ENCODE measurements at regions not wholly inside any gene's neighbourhood (a gene's known extent, or its start where the extent isn't known, plus 50 kb on each side); places are given as distances from the start of the nearest gene placed in this dataset.

- DNase-seq = no peak
These were observed 237.3 kb upstream of the TNRC6C start for GRCh38 chr17:77720946-77721845.

- DNase-seq = no peak
These were observed 236.7 kb upstream of the TNRC6C start for GRCh38 chr17:77721846-77722160.

- DNase-seq = no peak
These were observed 236.1 kb upstream of the TNRC6C start for GRCh38 chr17:77722366-77722765.

- DNase-seq = no peak
These were observed 235.2 kb upstream of the TNRC6C start for GRCh38 chr17:77723071-77723908.

GRCh38 chr17:77723909-77724875, 234.3 kb upstream of the TNRC6C start:
- no peak for DNase-seq

GRCh38 chr17:77724876-77725615, 233.5 kb upstream of the TNRC6C start:
- peak; percentile 13 for DNase-seq

- no peak for DNase-seq
These were observed 232.7 kb upstream of the TNRC6C start for GRCh38 chr17:77725846-77726245.

- no peak for DNase-seq
These were observed 231.9 kb upstream of the TNRC6C start for GRCh38 chr17:77726549-77727006.

GRCh38 chr17:77727037-77727615, 231.4 kb upstream of the TNRC6C start:
- DNase-seq = no peak

- no peak for DNase-seq
These were observed 230.1 kb upstream of the TNRC6C start for GRCh38 chr17:77728474-77728795.

- no peak for DNase-seq
These were observed 229.6 kb upstream of the TNRC6C start for GRCh38 chr17:77728871-77729270.

GRCh38 chr17:77729587-77729986, 228.9 kb upstream of the TNRC6C start:
- DNase-seq = no peak

- DNase-seq = no peak
These were observed 228.1 kb upstream of the TNRC6C start for GRCh38 chr17:77730376-77730775.

- DNase-seq = no peak
These were observed 224.8 kb upstream of the TNRC6C start for GRCh38 chr17:77733576-77734296.

- peak; percentile 82 for DNase-seq
These were observed 224.0 kb upstream of the TNRC6C start for GRCh38 chr17:77734371-77735080.

GRCh38 chr17:77735081-77735565, 223.4 kb upstream of the TNRC6C start:
- DNase-seq = no peak

GRCh38 chr17:77735566-77736198, 222.8 kb upstream of the TNRC6C start:
- DNase-seq = peak; percentile 53

- no peak for DNase-seq
These were observed 222.3 kb upstream of the TNRC6C start for GRCh38 chr17:77736199-77736585.

- no peak for DNase-seq
These were observed 221.8 kb upstream of the TNRC6C start for GRCh38 chr17:77736721-77737120.
